Parathyroid adenoma (tissue), 2 donors: ENCODE measurements at regions not wholly inside any gene's neighbourhood (a gene's known extent, or its start where the extent isn't known, plus 50 kb on each side); places are given as distances from the start of the nearest gene placed in this dataset.

Source experiments
- H2AFZ ChIP-seq: fragments of 300-600 bp; sonication (generic); one replicate; pipeline ENCODE4 v1.7.0; 2017; ENCODE audit warnings: antibody characterized with exemption, mild to moderate bottlenecking
- H3K27ac ChIP-seq: fragments of 300-600 bp; sonication (generic); one replicate; pipeline ENCODE4 v1.7.0; 2017
- H3K27me3 ChIP-seq: fragments of 300-600 bp; sonication (generic); one replicate; pipeline ENCODE4 v1.7.0; 2017; ENCODE audit warnings: low read length; ENCODE audit not compliant: control insufficient read depth, insufficient read depth
- H3K36me3 ChIP-seq: fragments of 300-600 bp; sonication (generic); one replicate; pipeline ENCODE4 v1.7.0; 2017; ENCODE audit warnings: low read length; ENCODE audit not compliant: control insufficient read depth, insufficient read depth
- H3K4me1 ChIP-seq: fragments of 300-600 bp; sonication (generic); one replicate; pipeline ENCODE4 v1.7.0; 2017; ENCODE audit warnings: control low read depth
- H3K4me2 ChIP-seq: fragments of 300-600 bp; sonication (generic); one replicate; pipeline ENCODE4 v1.7.0; 2017; ENCODE audit warnings: low read length
- H3K4me3 ChIP-seq: fragments of 300-600 bp; sonication (generic); one replicate; pipeline ENCODE4 v1.7.0; 2017; ENCODE audit warnings: low read depth, low read length
- H3K79me2 ChIP-seq: fragments of 300-600 bp; sonication (generic); one replicate; pipeline ENCODE4 v1.7.0; 2017; ENCODE audit warnings: control low read depth
- H3K9ac ChIP-seq: fragments of 300-600 bp; sonication (generic); one replicate; pipeline ENCODE4 v1.7.0; 2017; ENCODE audit warnings: mild to moderate bottlenecking
- H3K9me3 ChIP-seq: fragments of 300-600 bp; sonication (generic); one replicate; pipeline ENCODE4 v1.7.0; 2017; ENCODE audit warnings: low read length; ENCODE audit not compliant: control insufficient read depth
- CTCF ChIP-seq: fragments of 300-600 bp; sonication (generic); IDR thresholded peaks from one replicate; pipeline ENCODE4 v1.7.0; 2017; ENCODE audit warnings: antibody characterized with exemption, mild to moderate bottlenecking
- donor health status: primary hyperparathyroidism.

GRCh38 chrX:106220177-106220576 is 52.1 kb downstream of the PWWP3B start:
- Histone ChIP-seq H3K9me3 (no peaks in the 10 kb centered on the region), H3K4me2 (no peak overlapping the region), H3K36me3 (no peaks in the 10 kb centered on the region), H3K4me3 (no peak overlapping the region), H3K79me2 (no peaks in the 10 kb centered on the region), H3K4me1 (no peaks in the 10 kb centered on the region), H3K27me3 (no peaks in the 10 kb centered on the region), H3K9ac (no peak overlapping the region), H2AFZ (no peak overlapping the region), H3K27ac (no peak overlapping the region)
- no peak for TF ChIP-seq CTCF

GRCh38 chrX:106243376-106243775 is 75.3 kb downstream of the PWWP3B start:
- H3K9ac ChIP-seq, result no peak overlapping the region
- H3K27me3 ChIP-seq, result no peaks in the 10 kb centered on the region
- no peak overlapping the region for H3K4me3 ChIP-seq
- no peaks in the 10 kb centered on the region for H3K9me3 ChIP-seq
- H3K36me3 ChIP-seq, result no peaks in the 10 kb centered on the region
- no peaks in the 10 kb centered on the region for H3K4me1 ChIP-seq
- H3K4me2 ChIP-seq, result no peak overlapping the region
- H2AFZ ChIP-seq, result no peak overlapping the region
- no peak for TF ChIP-seq CTCF
- no peaks in the 10 kb centered on the region for H3K79me2 ChIP-seq
- H3K27ac ChIP-seq, result no peak overlapping the region

- Histone ChIP-seq H3K36me3 (no peaks in the 10 kb centered on the region), H3K9me3 (no peaks in the 10 kb centered on the region), H3K27ac (no peak overlapping the region), H3K79me2 (no peaks in the 10 kb centered on the region), H3K9ac (no peak overlapping the region), H3K4me2 (no peak overlapping the region), H2AFZ (no peak overlapping the region), H3K27me3 (no peaks in the 10 kb centered on the region), H3K4me1 (no peaks in the 10 kb centered on the region), H3K4me3 (no peak overlapping the region)
- no peak for TF ChIP-seq CTCF
Measured at GRCh38 chrX:106246511-106246910, 78.4 kb downstream of the PWWP3B start.

GRCh38 chrX:106247162-106247561 is 79.1 kb downstream of the PWWP3B start:
- Histone ChIP-seq H3K79me2 (no peaks in the 10 kb centered on the region), H3K4me3 (no peak overlapping the region), H3K9ac (no peak overlapping the region), H2AFZ (no peak overlapping the region), H3K9me3 (no peaks in the 10 kb centered on the region), H3K36me3 (no peaks in the 10 kb centered on the region), H3K4me2 (no peak overlapping the region), H3K27ac (no peak overlapping the region), H3K4me1 (no peaks in the 10 kb centered on the region), H3K27me3 (no peaks in the 10 kb centered on the region)
- no peak for TF ChIP-seq CTCF

- Histone ChIP-seq H3K79me2 (no peaks in the 10 kb centered on the region), H3K4me2 (no peak overlapping the region), H3K4me1 (no peaks in the 10 kb centered on the region), H3K27ac (no peak overlapping the region), H3K27me3 (no peaks in the 10 kb centered on the region), H2AFZ (no peak overlapping the region), H3K9ac (no peak overlapping the region), H3K36me3 (no peaks in the 10 kb centered on the region), H3K9me3 (no peaks in the 10 kb centered on the region), H3K4me3 (no peak overlapping the region)
- TF ChIP-seq CTCF, result no peak
Measured at GRCh38 chrX:106249706-106250379, 81.7 kb downstream of the PWWP3B start.
